Tibial nerve (tissue), 4 donors: ENCODE measurements at regions not wholly inside any gene's neighbourhood (a gene's known extent, or its start where the extent isn't known, plus 50 kb on each side); places are given as distances from the start of the nearest gene placed in this dataset.

Experiments used
- CTCF ChIP-seq, 5 experiments: fragments of 200-600 bp in 3 of 5; fragments of 450-650 bp in 2 of 5; sonication (generic) in 3 of 5; IDR thresholded peaks; one replicate each; pipeline ENCODE4 v1.5.1; 2016 to 2019; ENCODE audit warnings: antibody characterized with exemption in 5 of 5, mild to moderate bottlenecking in 3 of 5, moderate library complexity in 2 of 5
- EP300 ChIP-seq, 2 donors: sonication (generic); formaldehyde crosslinking; IDR thresholded peaks; one replicate each; pipeline ENCODE4 v1.6.1; 2017; ENCODE audit warnings: antibody characterized with exemption in 2 of 2, mild to moderate bottlenecking in 1 of 2
- POLR2A ChIP-seq, 2 donors: fragments of 450-650 bp; IDR thresholded peaks; one replicate each; pipeline ENCODE4 v1.6.1; 2017; ENCODE audit warnings: antibody characterized with exemption in 2 of 2, mild to moderate bottlenecking in 2 of 2, moderate library complexity in 2 of 2

GRCh38 chr18:10278265-10278664 lies 176.2 kb upstream of the APCDD1 start:
- TF ChIP-seq CTCF (IDR thresholded peaks at IDR 0.05) (no peak), POLR2A (IDR thresholded peaks at IDR 0.05) (no peak), EP300 (IDR thresholded peaks at IDR 0.05) (no peak)
